HepG2 (cell line): ENCODE measurements at regions not wholly inside any gene's neighbourhood (a gene's known extent, or its start where the extent isn't known, plus 50 kb on each side); places are given as distances from the start of the nearest gene placed in this dataset.
A peak's percentile ranks its signal among the peaks of the same experiment; 100 is the strongest.

Source experiments
- ATAC-seq: fragments of 200-7000 bp; cut with Tn5 transposase; 3 replicates; pipeline ENCODE4 v1.9.1; 2020; ENCODE audit warnings: mild to moderate bottlenecking, moderate library complexity
- BruUV-seq: library from RNA; stranded (reverse); fragments of 400-500 nt; replicated peaks from 2 replicates; lab custom pipeline; 2021; lab: Mats Ljungman, UMichigan
- CTCF ChIA-PET: fragments of 300-600 bp; formaldehyde crosslinking; extraction: SDS; loops from one replicate; lab custom pipeline; 2021; ENCODE audit warnings: low total read pairs, inconsistent platforms, low intra/inter-chr PET ratio; lab: Yijun Ruan, JAX
- POLR2A ChIA-PET: fragments of 350-600 bp; sonication (Branson Sonifier 250); formaldehyde crosslinking; loops from one replicate; lab custom pipeline; 2020; ENCODE audit warnings: antibody characterized with exemption, inconsistent platforms; lab: Yijun Ruan, JAX
- DNase-seq: peaks from one replicate; pipeline ENCODE4 v3.0.0-alpha.2; 2015; ENCODE audit warnings: low spot score
- FAIRE-seq: peaks from 3 replicates; lab custom pipeline; 2011; peaks lifted over from hg19 to GRCh38; lab: Jason Lieb, UNC
- H2AFZ ChIP-seq: one replicate; pipeline ENCODE4 v1.6.1; 2011; ENCODE audit warnings: low read length, inconsistent platforms
- H3K27ac ChIP-seq: fragments of 300-600 bp; 3 replicates; pipeline ENCODE4 v1.8.0; 2011; ENCODE audit warnings: mixed run types, mild to moderate bottlenecking, mixed read lengths, low read length, inconsistent platforms; ENCODE audit not compliant: insufficient read depth; ENCODE audit errors: extremely low read length
- H3K27me3 ChIP-seq, 2 experiments: fragments of 200-600 bp in 1 of 2; 2 replicates in 1 of 2; 3 replicates in 1 of 2; pipeline versions ENCODE4 v1.6.0 to v1.8.0; 2011; ENCODE audit warnings: low read length in 2 of 2, mild to moderate bottlenecking in 2 of 2, moderate library complexity in 2 of 2, inconsistent platforms in 1 of 2; ENCODE audit not compliant: insufficient read depth in 2 of 2, control insufficient read depth in 1 of 2
- H3K36me3 ChIP-seq, 2 experiments: fragments of 200-600 bp in 1 of 2; replicated peaks in 1 of 2; 2 replicates in 1 of 2; 3 replicates in 1 of 2; pipeline versions ENCODE4 v1.5.1 to v1.8.0; 2011; ENCODE audit warnings: low read length in 2 of 2, inconsistent platforms in 1 of 2; ENCODE audit not compliant: insufficient read depth in 2 of 2, control insufficient read depth in 1 of 2
- H3K4me1 ChIP-seq: 2 replicates; pipeline ENCODE4 v1.5.1; 2012; ENCODE audit warnings: low read length, inconsistent platforms; ENCODE audit not compliant: insufficient read depth
- H3K4me2 ChIP-seq: 2 replicates; pipeline ENCODE4 v1.6.0; 2011; ENCODE audit warnings: low read depth, low read length, inconsistent platforms
- H3K4me3 ChIP-seq, 3 experiments: fragments of 200-600 bp in 1 of 3; sonication (generic), shearing (Covaris generic) in 1 of 3; replicated peaks in 1 of 3; 2 replicates each; pipeline ENCODE4 v1.5.1; 2011 to 2016; ENCODE audit warnings: low read length in 3 of 3, inconsistent platforms in 2 of 3, low read depth in 2 of 3, mild to moderate bottlenecking in 2 of 3, control low read depth in 1 of 3, mixed read lengths in 1 of 3; ENCODE audit not compliant: insufficient read depth in 1 of 3
- H3K79me2 ChIP-seq: one replicate; pipeline ENCODE4 v1.6.1; 2011; ENCODE audit warnings: low read length, inconsistent platforms; ENCODE audit not compliant: insufficient read depth
- H3K9ac ChIP-seq: 2 replicates; pipeline ENCODE4 v1.6.0; 2011; ENCODE audit warnings: mild to moderate bottlenecking, low read depth, low read length, inconsistent platforms; ENCODE audit not compliant: insufficient read depth
- H3K9me3 ChIP-seq: 2 replicates; pipeline ENCODE4 v1.5.1; 2012; ENCODE audit warnings: mild to moderate bottlenecking, low read length
- H4K20me1 ChIP-seq: 2 replicates; pipeline ENCODE4 v1.6.0; 2011; ENCODE audit warnings: inconsistent platforms, mild to moderate bottlenecking, low read length, moderate library complexity; ENCODE audit not compliant: insufficient read depth
- CEBPB ChIP-seq: IDR thresholded peaks from 2 replicates; pipeline ENCODE4 v1.6.1; 2011; ENCODE audit warnings: low read depth, low read length, improper control_type of control experiment, borderline replicate concordance
- ETS1 ChIP-seq: sonication (generic); formaldehyde crosslinking; IDR thresholded peaks from 2 replicates; pipeline ENCODE4 v1.4.0; 2020; ENCODE audit warnings: missing genetic modification reagents
- MAFF ChIP-seq: IDR thresholded peaks from 2 replicates; pipeline ENCODE4 v1.6.1; 2011; ENCODE audit warnings: low read depth, low read length, improper control_type of control experiment
- MAFK ChIP-seq, 2 experiments: IDR thresholded peaks in 1 of 2; conservative IDR thresholded peaks in 1 of 2; 2 replicates each; pipeline ENCODE4 v1.6.1; 2011; ENCODE audit warnings: improper control_type of control experiment in 2 of 2, low read length in 2 of 2
- MLLT10 ChIP-seq: sonication (generic); formaldehyde crosslinking; IDR thresholded peaks from 2 replicates; pipeline ENCODE4 v1.4.0; 2020; ENCODE audit warnings: missing genetic modification reagents
- PCBP2 ChIP-seq: fragments of 200-400 bp; formaldehyde crosslinking; optimal IDR thresholded peaks from 2 replicates; pipeline ENCODE3; 2018; ENCODE audit warnings: low read length, low read depth; ENCODE audit not compliant: poor library complexity, severe bottlenecking
- RARA ChIP-seq: IDR thresholded peaks from 2 replicates; pipeline ENCODE4 v1.6.1; 2016; ENCODE audit warnings: missing genetic modification reagents, missing compliant biosample characterization
- WGBS: methylation state at CpG from one replicate; pipeline ENCODE4 v1.1.6; 2017; ENCODE audit warnings: low lambda C conversion rate; 5-methylcytosine and 5-hydroxymethylcytosine counted together
- in situ Hi-C: cut with HindIII; loops from 2 replicates; pipeline ENCODE4 v1.10.0; 2017; ENCODE audit warnings: low pct_unique_long_range_greater_than_20kb; ENCODE audit not compliant: extremely low pct_ligation_motif_present
- intact Hi-C: fragments of 100-400 bp; cut with micrococcal nuclease; formaldehyde crosslinking; loops from one replicate; pipeline ENCODE4 v1.10.0; 2022; ENCODE audit not compliant: unreplicated experiment

- no peak for TF ChIP-seq PCBP2
- TF ChIP-seq ETS1 (CRISPR knock-in tag) = no peak
- no peak for TF ChIP-seq MLLT10 (CRISPR knock-in tag)
- TF ChIP-seq RARA (CRISPR knock-in tag) = no peak
Measured at GRCh38 chr21:16102113-16102512, 372.3 kb downstream of the USP25 start (continued).

GRCh38 chr21:16108561-16109075 lies 378.8 kb downstream of the USP25 start:
- 67% methylated on average over 3 of the region's 3 CpGs for WGBS
- no peak overlapping the region for H3K4me3 ChIP-seq
- no peak overlapping the region for H3K27ac ChIP-seq
- no peaks in the 10 kb centered on the region for H3K79me2 ChIP-seq
- no peaks in the 10 kb centered on the region for H3K9me3 ChIP-seq
- no peaks in the 10 kb centered on the region for H3K4me1 ChIP-seq
- in situ Hi-C loops = no loop called here
- POLR2A ChIA-PET = no interaction called here
- no peak for FAIRE-seq
- no peak overlapping the region for H3K9ac ChIP-seq
- no peak for ATAC-seq
- no peak overlapping the region for H2AFZ ChIP-seq
- TF ChIP-seq CEBPB (no peak), MAFK (conservative IDR thresholded peaks at IDR 0.05 in 1 of 2, IDR thresholded peaks at IDR 0.05 in 1 of 2; ENCODE audit: low read length in 2 of 2) (peak; percentile 84 to 90), MAFF (peak; percentile 90)
- TF ChIP-seq, all 625 proteins: peak for 2
- Histone ChIP-seq H3K4me2 (no peak overlapping the region), H3K27me3 (no peaks in the 10 kb centered on the region), H4K20me1 (no peaks in the 10 kb centered on the region), H3K36me3 (no peaks in the 10 kb centered on the region)
- CTCF ChIA-PET = no interaction called here
- no peak for DNase-seq
- BruUV-seq = no TSS peak
- intact Hi-C loops = no loop called here
